ENCODE measurements at regions not wholly inside any gene's neighbourhood (a gene's known extent, or its start where the extent isn't known, plus 50 kb on each side); places are given as distances from the start of the nearest gene placed in this dataset.

GRCh38 chr4:189499696-189500095 is 441.0 kb upstream of the FRG1 start:
- TF ChIP-seq CTCF (IDR thresholded peaks at IDR 0.05; ENCODE audit: low read depth, low read length) (no peak), EZH2phosphoT487 (IDR thresholded peaks at IDR 0.05; ENCODE audit: low read depth) (no peak)
